H1 (cell line): ENCODE measurements at regions not wholly inside any gene's neighbourhood (a gene's known extent, or its start where the extent isn't known, plus 50 kb on each side); places are given as distances from the start of the nearest gene placed in this dataset.

Experiments
- ATF2 ChIP-seq: IDR thresholded peaks from 2 replicates; pipeline ENCODE4 v1.6.1; 2012; ENCODE audit warnings: low read length, inconsistent platforms
- BACH1 ChIP-seq: IDR thresholded peaks from 2 replicates; pipeline ENCODE4 v1.6.1; 2012; ENCODE audit warnings: low read length, improper control_type of control experiment
- EP300 ChIP-seq, 2 experiments: IDR thresholded peaks; 1 replicate in 1 of 2; 2 replicates in 1 of 2; pipeline ENCODE4 v1.6.1; 2011 to 2012; ENCODE audit warnings: low read depth in 2 of 2, low read length in 2 of 2, mild to moderate bottlenecking in 2 of 2, borderline replicate concordance in 1 of 2, inconsistent platforms in 1 of 2, moderate library complexity in 1 of 2
- HDAC2 ChIP-seq, 2 experiments: fragments of 300-600 bp in 1 of 2; sonication (generic) in 1 of 2; IDR thresholded peaks; 2 replicates each; pipeline ENCODE4 v1.6.1; 2011 to 2012; ENCODE audit warnings: low read depth in 2 of 2, low read length in 2 of 2, mild to moderate bottlenecking in 2 of 2, moderate library complexity in 2 of 2, borderline replicate concordance in 1 of 2, inconsistent platforms in 1 of 2
- HDAC6 ChIP-seq: IDR thresholded peaks from one replicate; pipeline ENCODE4 v1.7.1; 2012; ENCODE audit warnings: low read depth, mild to moderate bottlenecking, inconsistent platforms, low read length, moderate library complexity
- SIN3A ChIP-seq, 2 experiments: IDR thresholded peaks in 1 of 2; conservative IDR thresholded peaks in 1 of 2; 2 replicates each; pipeline ENCODE4 v1.6.1; 2011 to 2012; ENCODE audit warnings: low read length in 2 of 2, improper control_type of control experiment in 1 of 2, low read depth in 1 of 2, mild to moderate bottlenecking in 1 of 2
- TEAD4 ChIP-seq: IDR thresholded peaks from 2 replicates; pipeline ENCODE4 v1.6.1; 2012; ENCODE audit warnings: low read depth, low read length, inconsistent platforms, mixed read lengths
- TF ChIP-seq, protein P1 (sequence below): fragments of 300-600 bp; sonication (generic); IDR thresholded peaks from 2 replicates; pipeline ENCODE4 v1.7.1; 2012; ENCODE audit warnings: low read length, moderate library complexity, mild to moderate bottlenecking, inconsistent platforms; ENCODE audit not compliant: insufficient replicate concordance

DNA sequence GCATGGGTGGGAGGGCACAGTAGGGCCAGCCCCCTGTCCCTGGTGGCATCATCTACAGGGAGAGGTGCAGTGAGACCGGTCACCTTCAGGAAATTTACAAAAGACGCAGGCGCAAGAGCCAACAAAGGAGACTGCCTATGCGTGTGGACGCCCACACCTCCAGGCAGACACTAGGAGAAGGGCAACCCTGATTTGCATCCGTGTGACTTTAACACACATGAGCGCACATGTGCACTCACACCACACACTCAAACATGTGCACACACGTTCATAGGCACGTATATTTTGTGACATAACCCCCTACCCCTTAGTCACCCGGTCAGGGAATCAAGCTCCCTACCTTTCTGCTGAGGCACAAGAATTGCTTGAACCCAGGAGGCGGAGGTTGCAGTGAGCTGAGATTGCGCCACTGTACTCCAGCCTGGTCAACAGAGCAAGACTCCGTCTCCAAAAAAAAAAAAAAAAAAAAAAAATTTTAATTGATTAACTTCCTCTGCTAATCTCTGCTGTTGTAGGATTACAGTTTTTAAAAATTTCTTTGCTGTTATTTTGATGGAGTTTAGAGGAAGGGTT lies 84.7 kb upstream of the SLC25A33 start (continued):
- TF ChIP-seq, protein P1, sequence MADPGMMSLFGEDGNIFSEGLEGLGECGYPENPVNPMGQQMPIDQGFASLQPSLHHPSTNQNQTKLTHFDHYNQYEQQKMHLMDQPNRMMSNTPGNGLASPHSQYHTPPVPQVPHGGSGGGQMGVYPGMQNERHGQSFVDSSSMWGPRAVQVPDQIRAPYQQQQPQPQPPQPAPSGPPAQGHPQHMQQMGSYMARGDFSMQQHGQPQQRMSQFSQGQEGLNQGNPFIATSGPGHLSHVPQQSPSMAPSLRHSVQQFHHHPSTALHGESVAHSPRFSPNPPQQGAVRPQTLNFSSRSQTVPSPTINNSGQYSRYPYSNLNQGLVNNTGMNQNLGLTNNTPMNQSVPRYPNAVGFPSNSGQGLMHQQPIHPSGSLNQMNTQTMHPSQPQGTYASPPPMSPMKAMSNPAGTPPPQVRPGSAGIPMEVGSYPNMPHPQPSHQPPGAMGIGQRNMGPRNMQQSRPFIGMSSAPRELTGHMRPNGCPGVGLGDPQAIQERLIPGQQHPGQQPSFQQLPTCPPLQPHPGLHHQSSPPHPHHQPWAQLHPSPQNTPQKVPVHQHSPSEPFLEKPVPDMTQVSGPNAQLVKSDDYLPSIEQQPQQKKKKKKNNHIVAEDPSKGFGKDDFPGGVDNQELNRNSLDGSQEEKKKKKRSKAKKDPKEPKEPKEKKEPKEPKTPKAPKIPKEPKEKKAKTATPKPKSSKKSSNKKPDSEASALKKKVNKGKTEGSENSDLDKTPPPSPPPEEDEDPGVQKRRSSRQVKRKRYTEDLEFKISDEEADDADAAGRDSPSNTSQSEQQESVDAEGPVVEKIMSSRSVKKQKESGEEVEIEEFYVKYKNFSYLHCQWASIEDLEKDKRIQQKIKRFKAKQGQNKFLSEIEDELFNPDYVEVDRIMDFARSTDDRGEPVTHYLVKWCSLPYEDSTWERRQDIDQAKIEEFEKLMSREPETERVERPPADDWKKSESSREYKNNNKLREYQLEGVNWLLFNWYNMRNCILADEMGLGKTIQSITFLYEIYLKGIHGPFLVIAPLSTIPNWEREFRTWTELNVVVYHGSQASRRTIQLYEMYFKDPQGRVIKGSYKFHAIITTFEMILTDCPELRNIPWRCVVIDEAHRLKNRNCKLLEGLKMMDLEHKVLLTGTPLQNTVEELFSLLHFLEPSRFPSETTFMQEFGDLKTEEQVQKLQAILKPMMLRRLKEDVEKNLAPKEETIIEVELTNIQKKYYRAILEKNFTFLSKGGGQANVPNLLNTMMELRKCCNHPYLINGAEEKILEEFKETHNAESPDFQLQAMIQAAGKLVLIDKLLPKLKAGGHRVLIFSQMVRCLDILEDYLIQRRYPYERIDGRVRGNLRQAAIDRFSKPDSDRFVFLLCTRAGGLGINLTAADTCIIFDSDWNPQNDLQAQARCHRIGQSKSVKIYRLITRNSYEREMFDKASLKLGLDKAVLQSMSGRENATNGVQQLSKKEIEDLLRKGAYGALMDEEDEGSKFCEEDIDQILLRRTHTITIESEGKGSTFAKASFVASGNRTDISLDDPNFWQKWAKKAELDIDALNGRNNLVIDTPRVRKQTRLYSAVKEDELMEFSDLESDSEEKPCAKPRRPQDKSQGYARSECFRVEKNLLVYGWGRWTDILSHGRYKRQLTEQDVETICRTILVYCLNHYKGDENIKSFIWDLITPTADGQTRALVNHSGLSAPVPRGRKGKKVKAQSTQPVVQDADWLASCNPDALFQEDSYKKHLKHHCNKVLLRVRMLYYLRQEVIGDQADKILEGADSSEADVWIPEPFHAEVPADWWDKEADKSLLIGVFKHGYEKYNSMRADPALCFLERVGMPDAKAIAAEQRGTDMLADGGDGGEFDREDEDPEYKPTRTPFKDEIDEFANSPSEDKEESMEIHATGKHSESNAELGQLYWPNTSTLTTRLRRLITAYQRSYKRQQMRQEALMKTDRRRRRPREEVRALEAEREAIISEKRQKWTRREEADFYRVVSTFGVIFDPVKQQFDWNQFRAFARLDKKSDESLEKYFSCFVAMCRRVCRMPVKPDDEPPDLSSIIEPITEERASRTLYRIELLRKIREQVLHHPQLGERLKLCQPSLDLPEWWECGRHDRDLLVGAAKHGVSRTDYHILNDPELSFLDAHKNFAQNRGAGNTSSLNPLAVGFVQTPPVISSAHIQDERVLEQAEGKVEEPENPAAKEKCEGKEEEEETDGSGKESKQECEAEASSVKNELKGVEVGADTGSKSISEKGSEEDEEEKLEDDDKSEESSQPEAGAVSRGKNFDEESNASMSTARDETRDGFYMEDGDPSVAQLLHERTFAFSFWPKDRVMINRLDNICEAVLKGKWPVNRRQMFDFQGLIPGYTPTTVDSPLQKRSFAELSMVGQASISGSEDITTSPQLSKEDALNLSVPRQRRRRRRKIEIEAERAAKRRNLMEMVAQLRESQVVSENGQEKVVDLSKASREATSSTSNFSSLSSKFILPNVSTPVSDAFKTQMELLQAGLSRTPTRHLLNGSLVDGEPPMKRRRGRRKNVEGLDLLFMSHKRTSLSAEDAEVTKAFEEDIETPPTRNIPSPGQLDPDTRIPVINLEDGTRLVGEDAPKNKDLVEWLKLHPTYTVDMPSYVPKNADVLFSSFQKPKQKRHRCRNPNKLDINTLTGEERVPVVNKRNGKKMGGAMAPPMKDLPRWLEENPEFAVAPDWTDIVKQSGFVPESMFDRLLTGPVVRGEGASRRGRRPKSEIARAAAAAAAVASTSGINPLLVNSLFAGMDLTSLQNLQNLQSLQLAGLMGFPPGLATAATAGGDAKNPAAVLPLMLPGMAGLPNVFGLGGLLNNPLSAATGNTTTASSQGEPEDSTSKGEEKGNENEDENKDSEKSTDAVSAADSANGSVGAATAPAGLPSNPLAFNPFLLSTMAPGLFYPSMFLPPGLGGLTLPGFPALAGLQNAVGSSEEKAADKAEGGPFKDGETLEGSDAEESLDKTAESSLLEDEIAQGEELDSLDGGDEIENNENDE, result no peak
- no peak for TF ChIP-seq ATF2
- no peak for TF ChIP-seq HDAC2 (IDR thresholded peaks at IDR 0.05; ENCODE audit: borderline replicate concordance in 1 of 2, low read depth in 2 of 2, low read length in 2 of 2)
- TF ChIP-seq HDAC6, result no peak
- no peak for TF ChIP-seq EP300 (IDR thresholded peaks at IDR 0.05; ENCODE audit: borderline replicate concordance in 1 of 2, low read depth in 2 of 2, low read length in 2 of 2)
- no peak for TF ChIP-seq BACH1
- no peak for TF ChIP-seq SIN3A (conservative IDR thresholded peaks at IDR 0.05 in 1 of 2, IDR thresholded peaks at IDR 0.05 in 1 of 2; ENCODE audit: low read depth in 1 of 2, low read length in 2 of 2)
- no peak for TF ChIP-seq TEAD4
